Lower leg skin (tissue), 4 donors: ENCODE measurements at regions not wholly inside any gene's neighbourhood (a gene's known extent, or its start where the extent isn't known, plus 50 kb on each side); places are given as distances from the start of the nearest gene placed in this dataset.

Experiments used
- DNase-seq, 2 donors: peaks; one replicate each; pipeline ENCODE4 v3.0.0-alpha.2; 2019; ENCODE audit warnings: low spot score in 2 of 2
- H3K4me3 ChIP-seq: fragments of 200-600 bp; sonication (generic); 2 replicates; pipeline ENCODE4 v1.5.1; 2017; ENCODE audit warnings: mild to moderate bottlenecking, low read depth; ENCODE audit not compliant: poor library complexity, severe bottlenecking
- CTCF ChIP-seq, 3 donors: fragments of 450-650 bp; IDR thresholded peaks; one replicate each; pipeline ENCODE4 v1.5.1; 2016; ENCODE audit warnings: antibody characterized with exemption in 3 of 3, mild to moderate bottlenecking in 3 of 3, moderate library complexity in 2 of 3
- POLR2A ChIP-seq, 2 donors: fragments of 450-650 bp; IDR thresholded peaks; one replicate each; pipeline ENCODE4 v1.6.1; 2016 to 2017; ENCODE audit warnings: antibody characterized with exemption in 2 of 2, mild to moderate bottlenecking in 1 of 2, moderate library complexity in 1 of 2
- WGBS, 2 donors: methylation state at CpG; one replicate each; pipeline ENCODE4 v1.1.5; 2018; 5-methylcytosine and 5-hydroxymethylcytosine counted together
- intact Hi-C: fragments of 100-400 bp; cut with DNase I; formaldehyde crosslinking; loops from one replicate; pipeline ENCODE4 v1.15.0; 2023; ENCODE audit warnings: low total_unique reads

DNA sequence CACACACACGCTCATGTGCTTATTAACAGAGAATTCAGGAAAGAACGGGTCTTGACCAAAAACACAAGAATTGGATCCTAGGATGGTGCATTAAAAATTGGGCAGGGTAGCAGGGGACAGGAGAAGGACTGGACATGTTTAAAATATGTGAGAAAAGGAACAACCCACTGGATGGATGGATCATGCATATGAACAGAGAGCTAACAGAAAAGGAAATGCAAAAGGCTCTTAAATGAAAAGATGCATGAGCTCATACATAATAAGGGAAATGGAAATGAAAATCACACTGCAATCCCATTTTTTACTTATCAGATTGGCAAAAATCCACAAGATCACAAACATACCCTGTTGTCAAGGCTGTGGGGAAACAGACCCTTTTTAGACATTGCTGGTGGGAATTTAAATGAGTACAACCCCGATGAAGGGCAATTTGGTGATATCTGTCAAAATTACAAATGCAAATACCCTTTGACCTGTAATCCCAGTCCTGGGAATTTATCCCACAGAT lies 440.6 kb upstream of the SLC14A2 start:
- TF ChIP-seq POLR2A (IDR thresholded peaks at IDR 0.05), result no peak
- TF ChIP-seq CTCF (IDR thresholded peaks at IDR 0.05), result no peak
- no peak overlapping the region for H3K4me3 ChIP-seq
- intact Hi-C loops, result no loop called here
- 81 to 82% methylated on average over 3 of the region's 3 CpGs for WGBS, 2 donors
- no peak for DNase-seq

DNA sequence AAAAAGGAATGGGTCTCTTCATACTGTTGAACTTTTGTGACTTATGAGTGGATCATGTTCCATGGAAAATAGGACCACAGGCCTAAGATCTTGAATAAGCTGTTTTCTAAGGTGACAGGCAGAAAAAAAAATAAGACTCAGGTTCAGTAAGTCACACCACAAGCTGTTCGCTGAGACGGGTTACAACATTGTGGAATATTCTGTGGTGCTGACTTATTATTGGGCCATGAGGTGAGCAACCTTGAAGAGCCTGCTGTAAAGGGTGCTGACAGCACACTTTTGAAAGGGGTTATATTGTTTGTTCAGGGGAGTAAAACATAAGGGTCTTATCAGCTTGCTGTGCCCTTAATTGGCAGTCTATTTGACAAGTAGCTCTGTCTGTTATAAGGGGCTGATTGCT lies 439.8 kb upstream of the SLC14A2 start:
- WGBS, 2 donors, result 100% methylated on average over 2 of the region's 2 CpGs
- no peak for DNase-seq
- TF ChIP-seq POLR2A (IDR thresholded peaks at IDR 0.05), result no peak
- no peak for TF ChIP-seq CTCF (IDR thresholded peaks at IDR 0.05)
- no peak overlapping the region for H3K4me3 ChIP-seq
- intact Hi-C loops, result no loop called here

DNA sequence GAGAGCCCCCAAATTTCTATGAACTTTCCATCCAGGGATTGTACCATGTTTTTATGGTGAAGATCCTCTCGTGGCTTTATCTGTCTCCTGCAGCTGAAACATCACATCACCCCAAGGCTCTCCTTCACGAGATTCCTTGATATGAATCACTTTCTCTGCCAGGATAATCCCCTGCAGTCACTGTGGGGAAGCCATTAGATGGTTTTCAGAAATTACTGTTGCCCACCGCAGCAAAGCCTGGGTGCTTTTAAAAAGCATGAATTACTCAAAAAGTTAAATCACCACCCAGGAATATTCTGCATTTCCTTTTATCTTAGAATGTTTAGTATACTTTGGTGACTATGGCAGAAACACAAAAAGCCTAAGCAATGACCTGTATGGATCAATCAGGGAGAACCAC lies 428.4 kb upstream of the SLC14A2 start:
- 61 to 62% methylated on average over 3 of the region's 3 CpGs for WGBS, 2 donors
- no peak for TF ChIP-seq POLR2A (IDR thresholded peaks at IDR 0.05)
- TF ChIP-seq CTCF (IDR thresholded peaks at IDR 0.05), result no peak
- intact Hi-C loops, result no loop called here
- no peak overlapping the region for H3K4me3 ChIP-seq
- no peak for DNase-seq

DNA sequence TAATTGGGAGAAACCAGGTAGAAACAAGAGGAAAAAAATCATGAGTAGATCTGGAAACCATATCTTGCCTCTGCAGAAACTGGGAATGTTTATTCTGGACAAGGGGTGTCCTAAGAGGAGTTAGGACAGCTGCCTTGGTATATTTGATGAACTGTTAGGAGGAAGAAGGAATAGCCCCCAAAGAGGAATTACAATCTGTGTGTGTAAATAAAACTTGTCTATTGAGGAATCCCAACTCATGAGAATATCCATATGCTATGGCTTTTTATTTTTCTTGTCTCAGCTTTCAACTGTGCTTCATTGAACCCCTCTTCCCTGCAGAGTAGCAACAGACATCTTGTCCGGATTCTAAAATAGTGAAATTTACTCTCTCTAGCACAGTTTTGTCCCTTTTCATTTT lies 423.5 kb upstream of the SLC14A2 start:
- intact Hi-C loops, result no loop called here
- TF ChIP-seq CTCF (IDR thresholded peaks at IDR 0.05) (no peak), POLR2A (IDR thresholded peaks at IDR 0.05) (no peak)
- H3K4me3 ChIP-seq, result no peak overlapping the region
- no peak for DNase-seq
- 93 to 96% methylated on average over 1 of the region's 1 CpG for WGBS, 2 donors

DNA sequence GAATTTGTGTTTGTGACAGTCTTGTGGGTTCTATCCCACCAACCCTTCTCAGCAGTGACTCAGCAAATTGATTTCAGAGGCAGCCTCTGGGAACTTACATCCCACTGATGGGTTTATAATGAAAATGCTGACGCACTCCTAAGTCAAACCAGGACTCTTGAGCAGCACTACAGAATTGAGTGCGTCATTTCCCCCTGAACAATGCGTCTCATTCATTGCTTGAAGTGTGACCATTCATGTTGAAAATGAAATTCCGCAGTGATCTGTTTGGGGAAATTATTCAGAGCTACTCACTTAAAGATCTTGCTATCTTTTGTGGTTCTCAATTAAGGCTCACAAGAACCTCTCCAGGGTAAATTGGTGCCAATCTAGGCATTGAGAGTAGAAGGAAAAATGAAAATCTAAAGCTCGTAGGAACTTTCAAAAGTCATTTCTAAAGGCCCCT lies 417.7 kb upstream of the SLC14A2 start:
- no peak overlapping the region for H3K4me3 ChIP-seq
- no peak for DNase-seq
- TF ChIP-seq CTCF (IDR thresholded peaks at IDR 0.05), result no peak
- TF ChIP-seq POLR2A (IDR thresholded peaks at IDR 0.05), result no peak
- intact Hi-C loops, result no loop called here
- WGBS, 2 donors, result 79% methylated on average over 5 of the region's 5 CpGs

GRCh38 chr18:45198526-45198925 lies 416.8 kb upstream of the SLC14A2 start:
- intact Hi-C loops, result no loop called here
- TF ChIP-seq POLR2A (IDR thresholded peaks at IDR 0.05), result no peak
- no peak for TF ChIP-seq CTCF (IDR thresholded peaks at IDR 0.05)

More at GRCh38 chr18:45198526-45198925, 416.8 kb upstream of the SLC14A2 start:
- H3K4me3 ChIP-seq, result no peak overlapping the region
- DNase-seq, result no peak
